ENCODE measurements at regions not wholly inside any gene's neighbourhood (a gene's known extent, or its start where the extent isn't known, plus 50 kb on each side); places are given as distances from the start of the nearest gene placed in this dataset.
"Not testable (repeated sequence)": the region's sequence is repeated elsewhere in the genome, so short reads cannot be mapped to it uniquely, and the experiment has no call there.

- DNase-seq, result no peak
These were observed 88.9 kb upstream of the TBC1D5 start for GRCh38 chr3:17831366-17831765.

DNA sequence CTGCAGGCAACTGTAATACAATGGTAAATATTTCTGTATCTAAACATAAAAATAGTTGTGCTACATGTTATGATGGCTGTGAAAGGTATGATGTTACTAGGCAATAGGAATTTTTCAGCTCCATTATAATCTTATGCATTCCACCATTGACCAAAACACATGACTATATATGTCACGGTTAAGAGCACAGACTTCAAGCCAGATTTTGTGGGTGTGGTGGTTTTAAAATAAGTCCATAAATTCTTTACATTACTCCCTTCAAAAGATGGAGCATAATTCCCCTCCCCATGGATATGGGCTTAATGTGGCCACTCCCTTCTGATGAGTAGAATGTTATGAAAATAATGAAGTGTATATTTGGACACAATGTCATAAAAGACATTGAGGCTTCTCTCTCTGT lies 88.4 kb upstream of the TBC1D5 start:
- no peak for DNase-seq

DNA sequence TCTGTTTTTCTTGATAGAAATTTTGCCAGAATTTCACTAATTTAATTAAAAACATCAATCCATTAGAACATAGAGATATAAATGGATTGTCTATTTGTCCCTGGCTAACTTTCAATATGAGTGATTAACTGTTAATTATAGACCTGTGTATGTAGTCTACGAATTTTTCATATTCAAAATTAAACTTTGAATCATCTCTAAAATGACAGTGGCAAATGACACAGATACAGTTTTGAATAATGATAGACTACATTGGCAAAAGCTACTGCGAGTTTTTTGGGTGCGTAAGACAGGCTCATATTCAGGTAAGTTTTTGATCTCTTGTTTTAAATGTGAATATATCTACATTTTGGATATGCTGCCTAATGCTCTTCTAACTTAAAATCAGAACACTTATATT lies 86.0 kb upstream of the TBC1D5 start:
- no peak for DNase-seq

GRCh38 chr3:17825298-17825697 lies 82.9 kb upstream of the TBC1D5 start:
- DNase-seq, result no peak

GRCh38 chr3:17823816-17824215 lies 81.4 kb upstream of the TBC1D5 start:
- no peak for DNase-seq

DNA sequence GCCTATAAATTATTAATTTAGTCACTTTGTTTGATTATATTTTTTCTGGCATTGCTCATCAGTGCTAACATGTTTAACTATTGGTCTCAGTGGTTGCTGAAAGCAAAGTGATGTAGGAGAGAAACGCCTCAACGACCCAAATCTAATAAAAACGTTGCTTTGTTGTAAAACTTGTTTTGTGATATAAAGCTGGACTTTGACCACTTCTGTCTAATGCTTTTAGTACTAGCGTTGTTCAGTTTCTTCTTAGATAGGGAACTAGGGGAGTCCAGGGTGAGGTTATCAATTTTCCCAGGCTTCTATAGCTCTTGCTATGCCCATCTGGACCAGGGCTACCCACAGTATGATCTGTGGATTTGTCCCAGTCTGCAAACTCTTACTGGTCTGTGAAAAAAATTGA lies 80.6 kb upstream of the TBC1D5 start:
- DNase-seq, result no peak

DNA sequence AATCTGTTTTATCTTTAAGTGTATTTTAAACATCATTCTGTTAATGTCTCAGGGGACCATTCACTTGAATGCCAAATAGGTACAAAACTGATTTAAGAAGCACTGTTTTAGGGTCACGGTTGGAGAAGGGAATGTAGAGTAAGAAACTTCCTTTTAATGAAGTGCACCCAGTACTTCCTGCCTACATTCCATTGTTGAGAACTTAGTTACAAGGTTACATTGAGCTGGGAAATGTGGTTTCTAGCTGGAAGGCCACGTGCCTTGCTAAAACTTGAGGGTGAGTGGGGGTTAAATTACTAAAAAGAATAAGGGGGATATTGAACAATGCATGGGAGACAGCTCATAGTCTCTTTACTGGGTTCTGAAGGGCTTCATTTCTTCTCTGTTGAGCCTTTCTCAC lies 78.3 kb upstream of the TBC1D5 start:
- DNase-seq, result no peak

DNA sequence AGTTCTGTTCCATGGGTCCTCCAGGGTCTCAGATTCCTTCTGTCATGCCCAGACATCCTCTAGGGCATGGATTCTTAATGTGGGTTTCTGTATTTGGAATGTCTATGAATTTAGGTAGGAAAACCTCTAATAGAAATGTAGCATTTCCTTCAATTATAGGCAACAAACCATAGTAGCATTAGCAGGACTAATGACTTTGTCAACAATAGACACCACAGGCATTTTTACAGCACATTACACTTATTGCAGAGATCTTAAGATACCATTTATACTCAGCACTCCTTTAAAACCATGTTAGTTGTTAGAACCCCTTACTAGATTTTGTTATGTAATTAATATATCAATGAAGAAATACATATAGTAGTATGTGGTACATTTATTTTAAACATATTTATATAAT lies 77.8 kb upstream of the TBC1D5 start:
- no peak for DNase-seq

DNA sequence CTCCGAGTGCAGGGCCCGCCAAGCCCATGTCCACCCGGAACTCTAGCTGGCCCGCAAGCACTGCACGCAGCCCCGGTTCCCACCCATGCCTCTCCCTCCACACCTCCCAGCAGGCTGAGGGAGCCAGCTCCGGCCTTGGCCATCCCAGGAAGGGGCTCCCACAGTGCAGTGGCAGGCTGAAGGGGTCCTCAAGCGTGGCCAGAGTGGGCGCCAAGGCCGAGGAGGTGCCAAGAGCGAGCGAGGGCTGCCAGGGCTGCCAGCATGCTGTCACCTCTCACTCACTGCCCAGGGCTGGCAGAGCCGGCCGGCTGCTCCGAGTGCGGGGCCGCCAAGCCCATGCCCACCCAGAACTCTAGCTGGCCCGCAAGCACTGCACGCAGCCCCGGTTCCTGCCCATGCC lies 75.5 kb upstream of the TBC1D5 start:
- DNase-seq, result not testable (repeated sequence)

- DNase-seq, result no peak
These were observed 75.1 kb upstream of the TBC1D5 start for GRCh38 chr3:17817545-17817944.

GRCh38 chr3:17816839-17817238 lies 74.4 kb upstream of the TBC1D5 start:
- DNase-seq, result not testable (repeated sequence)

- DNase-seq, result not testable (repeated sequence)
These were observed 69.9 kb upstream of the TBC1D5 start for GRCh38 chr3:17812328-17812727.

DNA sequence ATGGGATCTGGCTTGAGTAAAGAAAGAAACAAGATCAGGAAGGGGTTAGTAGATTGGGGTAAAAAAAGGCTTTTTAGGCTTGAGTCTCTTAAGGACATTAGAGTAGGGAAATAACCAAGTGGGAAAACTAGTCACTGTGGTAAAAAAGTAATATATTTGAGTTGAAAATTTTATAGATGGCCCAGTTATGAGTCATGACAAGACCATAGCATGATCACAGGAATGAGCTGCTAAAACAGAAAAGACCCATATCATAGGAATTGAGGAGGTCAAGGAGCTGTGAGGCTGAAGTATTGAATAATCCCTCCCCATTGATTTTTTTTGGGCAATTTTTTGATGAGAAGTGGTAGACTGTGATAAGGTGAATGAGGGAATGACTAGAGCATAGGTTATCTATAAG lies 69.2 kb upstream of the TBC1D5 start:
- DNase-seq, result no peak

- no peak for DNase-seq
These were observed 68.3 kb upstream of the TBC1D5 start for GRCh38 chr3:17810759-17811158.

DNA sequence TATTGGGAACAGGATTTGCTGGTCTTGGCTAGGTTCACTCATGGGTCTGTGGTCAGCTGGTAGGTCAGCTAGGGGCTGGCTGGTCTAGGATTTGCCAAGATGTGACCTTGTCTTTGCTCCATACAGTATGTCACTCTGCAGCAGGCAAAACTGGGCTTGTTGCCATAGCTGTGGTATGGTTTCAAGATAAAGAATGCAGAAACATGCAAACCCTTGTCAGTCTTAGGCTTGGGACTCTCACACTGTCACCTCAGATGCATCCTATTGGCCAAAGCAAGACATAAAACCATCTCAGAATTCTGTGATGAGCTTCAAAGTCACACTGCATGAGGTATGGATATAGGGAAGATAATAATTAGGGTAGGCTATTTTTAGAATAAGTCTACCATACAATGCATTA lies 66.6 kb upstream of the TBC1D5 start:
- DNase-seq, result no peak

DNA sequence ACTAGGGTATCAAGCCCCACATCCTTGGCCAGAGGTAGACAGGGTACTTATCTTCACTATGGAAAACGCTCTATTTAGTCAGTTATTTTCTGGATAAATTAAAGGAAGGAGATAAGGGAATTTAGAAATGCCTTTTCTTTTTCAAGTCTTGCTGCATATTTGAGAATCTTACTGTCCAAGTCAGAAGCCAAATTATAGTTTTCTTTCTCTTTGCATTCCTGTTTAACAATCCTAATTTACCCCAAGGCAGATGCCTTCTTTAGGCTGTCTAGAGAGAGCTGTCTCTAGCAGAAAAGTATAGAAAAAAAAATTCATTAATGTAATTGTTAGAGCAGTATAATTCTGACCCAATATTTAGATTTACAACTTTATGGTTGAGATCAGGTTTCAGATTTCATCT lies 64.4 kb upstream of the TBC1D5 start:
- DNase-seq, result no peak

GRCh38 chr3:17806201-17806600 lies 63.8 kb upstream of the TBC1D5 start:
- DNase-seq, result no peak

GRCh38 chr3:17805461-17805940 lies 63.1 kb upstream of the TBC1D5 start:
- no peak for DNase-seq

DNA sequence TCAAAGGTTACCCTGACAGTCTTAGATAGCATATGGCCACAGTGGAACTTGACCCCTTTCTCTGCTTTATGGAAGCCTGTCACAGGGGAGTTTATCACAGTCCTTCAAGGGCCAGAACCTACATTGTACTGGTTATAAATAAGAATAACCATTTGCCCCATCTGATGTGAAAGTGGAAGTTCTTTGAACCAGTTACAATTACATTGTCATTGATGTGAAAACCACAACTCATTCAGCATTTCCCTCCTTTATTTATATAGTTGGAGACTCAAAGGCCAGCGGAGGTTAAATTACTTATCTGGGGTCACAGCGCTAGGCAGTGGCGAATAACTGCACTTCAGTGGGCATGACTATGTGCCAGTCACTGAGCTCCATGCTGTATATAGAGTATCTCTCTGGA lies 60.5 kb upstream of the TBC1D5 start:
- no peak for DNase-seq

DNA sequence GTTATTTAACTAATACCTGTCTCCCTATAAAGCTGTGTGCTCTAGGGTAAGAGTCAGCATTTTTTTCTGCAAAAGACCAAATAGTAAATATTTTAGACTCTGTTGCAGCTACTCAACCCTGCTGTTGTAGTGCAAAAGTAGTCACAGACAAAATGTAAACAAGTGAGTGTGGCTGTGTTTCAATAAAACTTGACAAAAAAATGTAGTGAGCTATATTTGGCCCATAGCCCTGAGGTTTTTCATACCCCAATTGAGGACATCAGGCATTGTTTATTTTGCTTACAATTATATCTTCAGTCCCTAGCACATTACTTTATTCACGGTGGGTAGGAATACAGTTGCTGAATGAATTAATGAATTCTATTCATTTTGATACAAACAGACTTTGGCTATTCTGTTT lies 58.7 kb upstream of the TBC1D5 start:
- DNase-seq, result no peak

GRCh38 chr3:17800232-17800631 lies 57.8 kb upstream of the TBC1D5 start:
- DNase-seq, result no peak

DNA sequence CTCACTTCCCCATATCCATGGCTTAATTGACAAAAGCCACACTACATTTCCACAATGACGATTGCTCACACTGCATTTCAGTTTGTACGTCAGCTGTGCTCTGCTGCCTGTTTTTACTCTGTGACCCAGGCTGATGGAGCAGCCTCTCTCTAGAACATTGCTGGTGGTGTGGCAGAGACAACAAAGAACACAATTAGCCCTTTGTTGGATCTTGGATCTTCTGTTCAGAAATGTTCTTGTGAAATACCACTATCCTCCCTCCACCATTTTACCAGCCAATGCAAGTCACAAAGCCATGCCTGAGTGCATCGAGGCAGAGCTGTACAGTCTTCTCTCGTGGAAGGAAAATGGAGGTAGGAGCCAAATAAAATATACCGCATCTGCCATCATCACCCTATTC lies 56.9 kb upstream of the TBC1D5 start:
- no peak for DNase-seq

GRCh38 chr3:17798000-17798399 lies 55.6 kb upstream of the TBC1D5 start:
- DNase-seq, result no peak

DNA sequence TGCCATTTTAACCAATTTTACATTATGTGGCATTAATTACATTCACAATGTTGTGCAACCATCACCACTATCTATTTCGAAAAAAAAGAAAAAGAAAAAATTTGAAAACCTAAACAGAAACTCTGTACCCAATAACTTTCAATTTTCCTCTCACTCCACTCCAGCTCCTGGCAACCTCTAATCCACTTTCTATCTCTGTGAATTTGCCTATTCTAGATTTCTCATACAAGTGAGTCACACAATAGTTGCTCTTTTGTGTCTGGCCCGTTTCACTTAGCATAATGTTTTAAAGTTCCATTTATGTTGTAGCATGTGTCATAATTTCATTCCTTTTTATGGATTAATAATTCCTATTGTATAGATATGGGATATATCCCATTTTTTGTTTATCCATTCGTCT lies 53.3 kb upstream of the TBC1D5 start:
- DNase-seq, result no peak

GRCh38 chr3:17795280-17795679 lies 52.8 kb upstream of the TBC1D5 start:
- no peak for DNase-seq

Data from occipital lobe (tissue), 1 donor.